GM13977 (cell line): ENCODE measurements at regions not wholly inside any gene's neighbourhood (a gene's known extent, or its start where the extent isn't known, plus 50 kb on each side); places are given as distances from the start of the nearest gene placed in this dataset.

Source experiments
- DNase-seq: peaks from one replicate; pipeline ENCODE4 v3.0.0; 2012; ENCODE audit warnings: low spot score
- in situ Hi-C: fragments of 300-500 bp; cut with MboI; formaldehyde crosslinking; loops from one replicate; pipeline ENCODE4 v1.12.0; 2022; ENCODE audit warnings: low sequenced_read_pairs, low pct_unique_long_range_greater_than_20kb, mixed read lengths, inconsistent platforms; ENCODE audit not compliant: unreplicated experiment
- TF ChIP-seq, protein P1 (sequence below): IDR thresholded peaks from 2 replicates; pipeline ENCODE4 v1.5.1; 2012; ENCODE audit warnings: mild to moderate bottlenecking, control low read depth; ENCODE audit not compliant: insufficient read depth; ENCODE audit errors: extremely low read depth, missing control alignments

DNA sequence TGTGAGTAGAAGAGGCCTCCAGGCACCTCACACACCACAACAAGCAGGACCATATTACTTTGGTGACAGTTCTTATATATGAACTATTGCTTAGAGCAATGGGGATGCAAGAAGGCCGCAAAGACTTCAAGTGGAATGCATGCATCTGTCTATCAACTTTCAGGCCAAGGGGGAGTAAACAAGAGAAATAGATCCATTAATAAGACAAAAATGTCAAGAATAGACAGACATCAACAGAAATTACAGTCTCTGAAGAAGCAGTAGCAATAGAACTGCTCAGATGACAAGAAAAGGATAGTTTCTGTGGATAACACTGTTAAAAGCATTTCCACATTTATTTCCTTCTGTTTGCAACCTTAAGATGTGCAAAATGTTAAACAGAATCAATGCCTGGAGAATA lies 1057.7 kb downstream of the UQCRFS1 start:
- in situ Hi-C loops = no loop called here
- TF ChIP-seq, protein P1, sequence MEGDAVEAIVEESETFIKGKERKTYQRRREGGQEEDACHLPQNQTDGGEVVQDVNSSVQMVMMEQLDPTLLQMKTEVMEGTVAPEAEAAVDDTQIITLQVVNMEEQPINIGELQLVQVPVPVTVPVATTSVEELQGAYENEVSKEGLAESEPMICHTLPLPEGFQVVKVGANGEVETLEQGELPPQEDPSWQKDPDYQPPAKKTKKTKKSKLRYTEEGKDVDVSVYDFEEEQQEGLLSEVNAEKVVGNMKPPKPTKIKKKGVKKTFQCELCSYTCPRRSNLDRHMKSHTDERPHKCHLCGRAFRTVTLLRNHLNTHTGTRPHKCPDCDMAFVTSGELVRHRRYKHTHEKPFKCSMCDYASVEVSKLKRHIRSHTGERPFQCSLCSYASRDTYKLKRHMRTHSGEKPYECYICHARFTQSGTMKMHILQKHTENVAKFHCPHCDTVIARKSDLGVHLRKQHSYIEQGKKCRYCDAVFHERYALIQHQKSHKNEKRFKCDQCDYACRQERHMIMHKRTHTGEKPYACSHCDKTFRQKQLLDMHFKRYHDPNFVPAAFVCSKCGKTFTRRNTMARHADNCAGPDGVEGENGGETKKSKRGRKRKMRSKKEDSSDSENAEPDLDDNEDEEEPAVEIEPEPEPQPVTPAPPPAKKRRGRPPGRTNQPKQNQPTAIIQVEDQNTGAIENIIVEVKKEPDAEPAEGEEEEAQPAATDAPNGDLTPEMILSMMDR = no peak
- no peak for DNase-seq

GRCh38 chr19:28154077-28154476 lies 1058.9 kb downstream of the UQCRFS1 start:
- in situ Hi-C loops = no loop called here
- no peak for DNase-seq
- TF ChIP-seq, protein P1 = no peak

- TF ChIP-seq, protein P1 = no peak
- DNase-seq = no peak
- in situ Hi-C loops = no loop called here
Measured at GRCh38 chr19:28153123-28153522, 1059.8 kb downstream of the UQCRFS1 start.

- in situ Hi-C loops = no loop called here
- no peak for DNase-seq
- TF ChIP-seq, protein P1 = no peak
Measured at GRCh38 chr19:28152195-28152594, 1060.8 kb downstream of the UQCRFS1 start.

DNA sequence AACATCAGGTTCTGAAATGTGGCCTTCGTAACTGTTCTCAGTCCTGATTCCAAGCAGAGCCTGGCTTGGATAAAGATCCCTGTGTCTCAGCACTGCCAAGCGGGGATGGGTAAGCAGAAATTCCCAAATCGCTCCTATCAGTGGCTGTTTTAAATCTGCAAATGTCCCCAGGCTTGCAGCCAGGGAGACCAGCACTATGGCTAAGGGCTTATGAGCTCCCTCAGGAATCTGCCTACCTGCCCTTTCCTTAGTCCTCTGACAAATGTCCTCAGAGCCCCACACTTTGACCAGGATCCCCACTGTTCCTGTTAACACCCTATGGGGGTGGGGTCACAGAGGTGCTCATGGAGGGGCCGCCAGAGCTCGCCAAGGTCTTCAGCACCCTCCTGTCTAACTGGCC lies 1062.8 kb downstream of the UQCRFS1 start:
- in situ Hi-C loops = no loop called here
- TF ChIP-seq, protein P1 = no peak
- no peak for DNase-seq

- in situ Hi-C loops = no loop called here
- TF ChIP-seq, protein P1 = no peak
- no peak for DNase-seq
Measured at GRCh38 chr19:28148554-28148953, 1064.4 kb downstream of the UQCRFS1 start.

GRCh38 chr19:28142258-28142657 lies 1070.7 kb downstream of the UQCRFS1 start:
- TF ChIP-seq, protein P1 = no peak
- in situ Hi-C loops = no loop called here
- DNase-seq = no peak
